ENCODE measurements at regions not wholly inside any gene's neighbourhood (a gene's known extent, or its start where the extent isn't known, plus 50 kb on each side); places are given as distances from the start of the nearest gene placed in this dataset.

- TF ChIP-seq, protein P1, sequence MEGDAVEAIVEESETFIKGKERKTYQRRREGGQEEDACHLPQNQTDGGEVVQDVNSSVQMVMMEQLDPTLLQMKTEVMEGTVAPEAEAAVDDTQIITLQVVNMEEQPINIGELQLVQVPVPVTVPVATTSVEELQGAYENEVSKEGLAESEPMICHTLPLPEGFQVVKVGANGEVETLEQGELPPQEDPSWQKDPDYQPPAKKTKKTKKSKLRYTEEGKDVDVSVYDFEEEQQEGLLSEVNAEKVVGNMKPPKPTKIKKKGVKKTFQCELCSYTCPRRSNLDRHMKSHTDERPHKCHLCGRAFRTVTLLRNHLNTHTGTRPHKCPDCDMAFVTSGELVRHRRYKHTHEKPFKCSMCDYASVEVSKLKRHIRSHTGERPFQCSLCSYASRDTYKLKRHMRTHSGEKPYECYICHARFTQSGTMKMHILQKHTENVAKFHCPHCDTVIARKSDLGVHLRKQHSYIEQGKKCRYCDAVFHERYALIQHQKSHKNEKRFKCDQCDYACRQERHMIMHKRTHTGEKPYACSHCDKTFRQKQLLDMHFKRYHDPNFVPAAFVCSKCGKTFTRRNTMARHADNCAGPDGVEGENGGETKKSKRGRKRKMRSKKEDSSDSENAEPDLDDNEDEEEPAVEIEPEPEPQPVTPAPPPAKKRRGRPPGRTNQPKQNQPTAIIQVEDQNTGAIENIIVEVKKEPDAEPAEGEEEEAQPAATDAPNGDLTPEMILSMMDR (conservative IDR thresholded peaks at IDR 0.05; ENCODE audit: low read depth, low read length) = no peak
- no peak for TF ChIP-seq EZH2 (IDR thresholded peaks at IDR 0.05; ENCODE audit: borderline replicate concordance, low read depth, low read length, poor library complexity, severe bottlenecking)
These were observed 56.4 kb downstream of the TTC32 start for GRCh38 chr2:19845323-19845920.
